DMS153 treated with DMSO at 0.1 percent for 48 hours (cell line): ENCODE measurements at regions not wholly inside any gene's neighbourhood (a gene's known extent, or its start where the extent isn't known, plus 50 kb on each side); places are given as distances from the start of the nearest gene placed in this dataset.

Experiments used
- DNase-seq: peaks from one replicate; lab custom pipeline; 2025; ENCODE audit not compliant: unreplicated experiment; lab: John Stamatoyannopoulos, UW

- no peak for DNase-seq
Observed at GRCh38 chr7:67809586-67809985, 813.0 kb downstream of the TYW1 start.

DNA sequence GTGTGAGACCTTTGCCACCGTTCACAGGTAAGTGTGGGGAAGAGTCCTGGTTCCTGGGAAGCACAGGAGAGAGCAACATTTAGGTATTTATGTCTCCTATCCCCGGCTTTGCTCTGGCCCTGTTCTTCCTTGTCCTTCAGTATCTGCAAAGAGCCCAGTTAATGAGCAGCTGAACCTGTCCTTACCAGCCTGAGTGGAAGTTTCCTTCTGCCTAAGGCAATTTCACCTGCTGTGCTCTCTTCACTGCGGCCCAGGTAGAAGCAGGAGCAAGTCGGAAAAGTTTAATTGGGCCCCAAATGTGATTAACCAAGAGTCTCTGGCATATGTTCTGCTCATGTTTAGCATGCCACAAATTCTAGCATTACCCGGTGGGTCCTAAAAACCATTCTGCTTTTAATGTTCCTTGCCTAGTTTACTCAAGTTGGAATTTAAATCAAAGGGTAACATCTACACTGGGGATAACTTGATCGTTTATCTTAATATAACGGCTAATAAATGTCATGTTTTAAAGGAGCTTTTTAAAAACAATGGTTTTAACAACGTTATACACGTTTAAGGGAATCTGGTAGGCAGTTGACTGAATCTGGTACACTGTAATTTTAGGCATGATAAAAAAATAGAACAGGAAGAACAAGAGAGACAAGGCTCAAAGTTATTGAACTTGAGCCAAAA is 817.1 kb downstream of the TYW1 start:
- DNase-seq, result no peak

DNA sequence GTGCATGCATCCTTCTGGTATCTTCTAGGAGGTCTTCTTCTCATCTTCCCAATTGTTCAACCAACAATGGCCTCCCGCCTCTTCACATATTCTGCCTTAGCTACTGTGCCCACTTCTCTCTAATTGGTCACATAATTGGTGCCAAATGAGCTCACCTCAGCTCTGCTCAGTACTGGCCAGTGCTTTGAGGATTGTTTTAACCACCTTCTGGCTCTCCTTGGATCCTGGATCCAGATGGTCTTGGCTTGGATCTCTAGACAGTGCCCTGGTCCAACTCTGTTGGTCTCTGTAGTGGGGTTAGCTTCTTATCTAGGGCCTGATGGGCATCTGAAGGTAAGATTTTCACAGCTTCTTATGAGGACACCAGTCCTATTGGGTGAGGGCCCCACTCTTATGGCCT is 820.8 kb downstream of the TYW1 start:
- no peak for DNase-seq

DNA sequence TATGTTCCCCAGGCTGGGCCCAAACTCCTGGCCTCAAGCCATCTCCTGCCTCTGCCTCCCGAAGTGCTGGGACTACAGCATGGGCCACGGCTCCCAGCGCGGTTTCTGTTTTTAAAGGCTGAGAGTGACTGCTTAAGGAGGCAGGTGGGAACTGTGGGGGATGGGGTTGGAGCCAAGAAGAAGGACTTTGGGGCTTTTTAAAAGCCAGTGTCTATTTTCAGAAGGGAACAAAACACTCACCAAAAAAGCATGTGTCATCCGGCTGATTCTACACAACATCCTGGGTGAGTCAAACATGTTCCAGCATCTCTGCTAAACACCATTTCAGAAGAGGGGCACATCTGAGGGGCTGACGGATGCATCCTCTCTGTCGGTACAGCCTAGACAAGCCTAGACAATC is 824.5 kb downstream of the TYW1 start:
- DNase-seq, result no peak

DNA sequence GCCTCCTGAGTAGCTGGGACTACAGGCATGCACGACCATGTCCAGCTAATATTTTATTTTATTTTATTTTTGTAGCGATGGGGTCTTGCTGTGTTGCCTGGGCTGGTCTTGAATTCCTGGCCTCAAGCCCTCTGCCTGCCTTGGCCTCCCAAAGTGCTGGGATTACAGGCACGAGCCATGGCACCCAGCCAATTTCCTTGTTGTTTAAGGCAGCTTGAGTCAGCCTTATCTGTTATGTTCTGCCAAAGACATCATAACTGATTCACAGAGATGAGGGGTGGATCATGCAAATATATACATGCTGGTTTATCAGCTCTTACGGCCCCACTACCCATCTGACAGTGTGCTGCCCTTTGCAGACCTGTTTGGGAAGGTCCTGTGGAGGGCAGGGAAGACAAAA is 826.7 kb downstream of the TYW1 start:
- DNase-seq, result no peak

GRCh38 chr7:67825356-67825755 is 828.7 kb downstream of the TYW1 start:
- no peak for DNase-seq

- DNase-seq, result no peak
Observed at GRCh38 chr7:67841896-67842295, 845.3 kb downstream of the TYW1 start.

GRCh38 chr7:67842571-67842970 is 845.9 kb downstream of the TYW1 start:
- no peak for DNase-seq

- DNase-seq, result no peak
Observed at GRCh38 chr7:67843001-67843565, 846.5 kb downstream of the TYW1 start.

GRCh38 chr7:67843615-67844014 is 847.0 kb downstream of the TYW1 start:
- DNase-seq, result no peak

DNA sequence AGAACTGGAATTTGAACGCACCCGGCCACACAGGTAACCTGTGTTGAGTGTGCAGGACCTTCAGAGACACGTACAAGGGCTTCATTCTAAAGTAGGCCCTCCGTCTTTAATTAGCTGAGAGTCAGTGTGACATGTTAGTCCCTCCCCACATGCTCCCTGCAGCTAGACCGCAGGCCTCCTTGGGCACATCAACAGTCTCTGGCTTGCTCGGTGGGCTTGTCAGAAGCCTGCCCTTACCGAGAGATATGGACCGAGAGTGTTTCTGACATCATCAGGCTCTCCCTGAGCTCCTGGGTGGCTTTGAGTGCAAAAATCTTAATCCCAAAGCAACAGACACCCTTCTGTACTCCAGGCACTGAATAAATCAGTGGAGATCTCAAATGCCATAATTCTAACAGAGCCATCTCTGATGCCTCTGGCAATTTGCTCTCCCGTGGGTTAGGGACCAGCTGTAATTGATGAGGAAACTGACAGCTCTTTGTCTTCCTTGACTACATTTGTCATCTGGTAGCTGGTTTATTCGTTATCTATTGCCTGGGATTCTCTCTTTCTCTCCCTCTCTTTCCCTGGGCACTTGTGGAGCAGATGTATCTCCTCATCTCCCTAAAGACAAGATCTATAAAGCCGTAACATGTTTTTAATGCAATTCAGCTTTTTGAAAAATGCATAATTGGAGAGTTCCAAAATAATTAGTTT is 850.6 kb downstream of the TYW1 start:
- DNase-seq, result no peak

- DNase-seq, result no peak
Observed at GRCh38 chr7:67854221-67855178, 857.9 kb downstream of the TYW1 start.

DNA sequence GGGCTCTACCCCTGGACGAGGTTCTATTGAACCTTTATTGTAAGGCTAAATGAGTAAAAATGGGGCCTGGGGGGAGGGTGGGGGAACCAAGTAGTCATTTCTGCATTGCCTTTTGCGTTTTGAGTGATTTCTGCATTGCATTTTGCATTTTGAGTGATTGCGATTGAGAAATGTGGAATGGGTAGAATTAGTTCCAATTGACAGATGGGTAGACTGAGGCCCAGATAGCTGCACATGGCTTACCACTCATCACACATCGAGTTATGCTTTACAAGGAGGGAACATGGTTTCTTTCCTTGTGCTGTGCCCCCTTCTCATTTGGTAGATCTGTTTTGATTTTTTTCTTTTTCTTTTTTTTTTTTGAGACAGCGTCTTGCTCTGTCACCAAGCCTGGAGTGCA is 858.7 kb downstream of the TYW1 start:
- no peak for DNase-seq

DNA sequence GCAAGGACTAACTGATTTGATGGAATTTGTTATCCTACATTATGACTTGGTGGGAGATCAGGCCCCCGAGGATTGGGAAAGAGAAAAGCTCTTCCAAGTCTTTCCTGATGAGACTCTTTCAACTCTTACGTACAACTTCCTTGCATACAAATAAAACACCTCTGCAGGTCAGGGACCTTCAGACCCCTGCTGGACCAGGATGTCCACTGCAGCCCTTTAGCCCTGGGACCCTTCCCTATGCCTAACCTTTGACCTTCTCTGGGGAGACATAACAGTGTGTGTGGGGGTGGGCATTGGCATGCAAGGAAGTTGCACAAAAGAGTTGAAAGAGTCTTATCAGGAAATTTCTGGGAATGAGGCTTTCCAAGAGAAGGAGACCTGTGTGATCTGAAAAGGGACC is 859.4 kb downstream of the TYW1 start:
- DNase-seq, result no peak

DNA sequence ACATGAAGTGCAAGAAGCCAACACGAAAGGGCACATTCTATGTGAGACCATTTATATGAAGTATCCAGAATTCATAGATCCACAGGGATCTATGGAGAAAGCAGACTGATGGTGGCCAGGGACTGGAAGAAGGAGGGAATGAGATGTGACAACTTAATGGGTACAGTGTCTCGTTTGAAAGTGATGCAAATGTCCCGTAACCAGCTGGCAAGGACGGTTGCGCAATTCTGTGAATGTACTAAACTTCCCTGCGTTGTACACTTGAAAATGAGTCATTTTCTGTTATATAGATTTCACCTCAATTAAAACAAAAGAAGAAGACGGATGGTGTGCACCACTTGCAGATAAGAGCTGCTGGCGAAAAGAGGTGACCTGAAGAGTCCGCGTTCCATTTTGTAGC is 861.1 kb downstream of the TYW1 start:
- no peak for DNase-seq

GRCh38 chr7:67858931-67859330 is 862.3 kb downstream of the TYW1 start:
- no peak for DNase-seq

DNA sequence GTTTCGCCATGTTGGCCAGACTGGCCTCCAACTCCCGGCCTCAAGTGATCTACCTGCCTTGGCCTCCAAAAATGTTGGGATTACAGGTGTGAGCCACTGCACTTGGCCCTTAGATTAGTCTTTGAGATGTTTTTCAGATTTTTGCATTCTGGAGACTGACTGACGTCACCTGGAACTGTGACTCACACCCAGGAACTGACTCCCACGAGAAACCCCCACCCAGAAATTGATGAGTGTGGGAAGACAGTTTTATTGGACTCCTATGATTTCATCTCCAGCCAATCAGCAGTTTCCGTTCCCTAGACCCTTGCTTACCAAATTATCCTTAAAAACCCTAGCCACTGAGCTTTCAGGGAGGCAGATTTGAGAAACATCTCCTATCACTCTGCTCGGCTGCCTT is 867.3 kb downstream of the TYW1 start:
- DNase-seq, result no peak

DNA sequence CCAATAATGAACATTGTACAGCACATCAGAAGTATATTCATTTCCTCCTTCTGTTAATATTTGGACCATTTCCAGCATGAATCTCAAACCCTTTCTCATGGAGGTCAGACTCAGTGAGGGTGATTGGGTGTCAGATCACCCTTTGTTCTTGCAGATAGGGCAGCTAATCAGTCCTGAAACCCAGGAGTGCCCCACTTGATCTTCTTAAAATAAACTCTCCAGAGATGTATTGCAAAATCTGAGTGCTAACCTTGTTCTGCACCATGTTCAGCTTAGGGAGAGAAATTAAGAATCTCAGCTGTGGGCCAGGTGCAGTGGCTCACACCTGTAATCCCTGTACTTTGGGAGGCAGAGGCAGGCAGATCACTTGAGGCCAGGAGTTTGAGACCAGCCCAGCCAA is 869.4 kb downstream of the TYW1 start:
- DNase-seq, result no peak

DNA sequence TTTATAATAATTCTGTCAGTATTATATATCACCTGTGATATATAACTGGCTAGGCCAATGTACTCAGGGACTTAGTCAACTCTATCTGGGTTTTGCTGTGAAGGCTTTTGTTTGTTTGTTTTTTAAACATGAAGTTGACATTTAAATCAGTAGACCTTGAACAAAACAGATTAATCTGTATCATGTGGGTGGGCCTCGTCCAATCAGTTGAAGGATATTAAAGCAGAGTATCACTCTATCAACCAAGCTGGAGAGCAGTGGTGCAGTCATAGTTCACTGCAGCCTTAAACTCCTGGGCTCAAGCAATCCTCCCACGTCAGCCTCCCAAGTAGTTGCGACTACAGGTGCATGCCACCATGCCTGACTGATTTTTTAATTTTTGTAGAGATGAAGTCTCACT is 870.2 kb downstream of the TYW1 start:
- no peak for DNase-seq

GRCh38 chr7:67870396-67870795 is 873.8 kb downstream of the TYW1 start:
- no peak for DNase-seq

GRCh38 chr7:67875558-67875957 is 878.9 kb downstream of the TYW1 start:
- no peak for DNase-seq

DNA sequence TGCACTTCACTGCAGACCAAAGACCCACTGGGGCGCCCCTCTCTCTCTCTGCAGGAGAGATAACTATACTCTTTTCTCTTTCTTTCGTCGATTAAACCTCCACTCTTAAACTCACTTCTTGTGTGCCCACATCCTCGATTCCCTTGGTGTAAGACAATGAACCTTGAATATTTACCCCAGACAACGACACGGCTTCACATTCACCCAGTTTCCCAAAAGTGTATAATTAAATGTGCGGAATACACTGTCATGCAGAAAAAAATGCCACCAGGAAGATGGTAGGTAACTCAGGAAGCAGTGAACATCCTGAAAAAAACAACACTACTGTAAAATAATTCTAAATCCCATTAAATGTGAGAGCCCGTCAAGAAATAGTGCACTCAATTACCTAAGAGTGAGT is 882.2 kb downstream of the TYW1 start:
- DNase-seq, result no peak
